ENCODE measurements at regions not wholly inside any gene's neighbourhood (a gene's known extent, or its start where the extent isn't known, plus 50 kb on each side); places are given as distances from the start of the nearest gene placed in this dataset.

- no peaks in the 10 kb centered on the region for H3K36me3 ChIP-seq
- no peak overlapping the region for H3K4me3 ChIP-seq
- no peak for TF ChIP-seq EP300 (IDR thresholded peaks at IDR 0.05)
- no peak for TF ChIP-seq POLR2A (IDR thresholded peaks at IDR 0.05)
- no peak for TF ChIP-seq POLR2AphosphoS5 (IDR thresholded peaks at IDR 0.05)
- no peak for TF ChIP-seq CTCF (IDR thresholded peaks at IDR 0.05)
- H3K27ac ChIP-seq: no peak overlapping the region
- no peaks in the 10 kb centered on the region for H3K9me3 ChIP-seq
- DNase-seq (ENCODE audit: low spot score in 2 of 2): no peak
- WGBS: 77% methylated on average over 9 of the region's 9 CpGs
- no peaks in the 10 kb centered on the region for H3K27me3 ChIP-seq
- peaks cover 3% of the 10 kb centered on the region for H3K4me1 ChIP-seq
Observed at GRCh38 chr6:21327326-21328112, 266.0 kb upstream of the SOX4 start.

GRCh38 chr6:21331235-21331634, 262.3 kb upstream of the SOX4 start:
- Histone ChIP-seq H3K36me3 (no peaks in the 10 kb centered on the region), H3K27me3 (no peaks in the 10 kb centered on the region), H3K4me3 (no peak overlapping the region), H3K27ac (no peak overlapping the region), H3K9me3 (no peaks in the 10 kb centered on the region), H3K4me1 (peaks cover 3% of the 10 kb centered on the region)
- 15% methylated on average over 7 of the region's 7 CpGs for WGBS
- TF ChIP-seq POLR2A (IDR thresholded peaks at IDR 0.05) (no peak), CTCF (IDR thresholded peaks at IDR 0.05) (no peak), EP300 (IDR thresholded peaks at IDR 0.05) (no peak), POLR2AphosphoS5 (IDR thresholded peaks at IDR 0.05) (no peak)
- no peak for DNase-seq (ENCODE audit: low spot score in 2 of 2)

GRCh38 chr6:21332077-21332476, 261.5 kb upstream of the SOX4 start:
- no peak for DNase-seq (ENCODE audit: low spot score in 2 of 2)
- Histone ChIP-seq H3K36me3 (no peaks in the 10 kb centered on the region), H3K27me3 (no peaks in the 10 kb centered on the region), H3K27ac (no peak overlapping the region), H3K9me3 (no peaks in the 10 kb centered on the region), H3K4me3 (no peak overlapping the region), H3K4me1 (peaks cover 3% of the 10 kb centered on the region)
- WGBS: 84% methylated on average over 5 of the region's 5 CpGs
- TF ChIP-seq CTCF (IDR thresholded peaks at IDR 0.05) (no peak), POLR2A (IDR thresholded peaks at IDR 0.05) (no peak), EP300 (IDR thresholded peaks at IDR 0.05) (no peak)

GRCh38 chr6:21332660-21333059, 260.9 kb upstream of the SOX4 start:
- no peak overlapping the region for H3K27ac ChIP-seq
- H3K36me3 ChIP-seq: no peaks in the 10 kb centered on the region
- no peaks in the 10 kb centered on the region for H3K27me3 ChIP-seq
- 90% methylated on average over 8 of the region's 8 CpGs for WGBS
- no peak for DNase-seq (ENCODE audit: low spot score in 2 of 2)
- TF ChIP-seq CTCF (IDR thresholded peaks at IDR 0.05) (no peak), POLR2A (IDR thresholded peaks at IDR 0.05) (no peak), POLR2AphosphoS5 (IDR thresholded peaks at IDR 0.05) (no peak), EP300 (IDR thresholded peaks at IDR 0.05) (no peak)
- peaks cover 3% of the 10 kb centered on the region for H3K4me1 ChIP-seq
- H3K4me3 ChIP-seq: no peak overlapping the region
- no peaks in the 10 kb centered on the region for H3K9me3 ChIP-seq

- Histone ChIP-seq H3K9me3 (no peaks in the 10 kb centered on the region), H3K36me3 (no peaks in the 10 kb centered on the region), H3K4me1 (peaks cover 3% of the 10 kb centered on the region), H3K27me3 (no peaks in the 10 kb centered on the region), H3K4me3 (no peak overlapping the region), H3K27ac (no peak overlapping the region)
- TF ChIP-seq POLR2AphosphoS5 (IDR thresholded peaks at IDR 0.05): no peak
- no peak for TF ChIP-seq POLR2A (IDR thresholded peaks at IDR 0.05)
- DNase-seq (ENCODE audit: low spot score in 2 of 2): no peak
- WGBS: 91% methylated on average over 2 of the region's 2 CpGs
Observed at GRCh38 chr6:21333715-21334114, 259.8 kb upstream of the SOX4 start.
